Neural progenitor cell (in vitro differentiated cells): ENCODE measurements at regions not wholly inside any gene's neighbourhood (a gene's known extent, or its start where the extent isn't known, plus 50 kb on each side); places are given as distances from the start of the nearest gene placed in this dataset.

ENCODE experiments used
- CTCF ChIP-seq: fragments of 200-600 bp; sonication (generic); IDR thresholded peaks from 2 replicates; pipeline ENCODE4 v1.5.1; 2017; ENCODE audit warnings: antibody characterized with exemption, mild to moderate bottlenecking
- EZH2 ChIP-seq: fragments of 200-600 bp; sonication (generic); IDR thresholded peaks from 2 replicates; pipeline ENCODE4 v1.6.1; 2017; ENCODE audit warnings: antibody characterized with exemption, mild to moderate bottlenecking, moderate library complexity

- no peak for TF ChIP-seq CTCF
- TF ChIP-seq EZH2: no peak
These were observed 81.5 kb upstream of the KCNMB2 start for GRCh38 chr3:178454726-178455125.
